GM23338 (cell line): ENCODE measurements at regions not wholly inside any gene's neighbourhood (a gene's known extent, or its start where the extent isn't known, plus 50 kb on each side); places are given as distances from the start of the nearest gene placed in this dataset.

Source experiments
- ATAC-seq: fragments of 200-7000 bp; cut with Tn5 transposase; 3 replicates; pipeline ENCODE4 v1.9.1; 2020
- DNase-seq: peaks from one replicate; pipeline ENCODE4 v3.0.0-alpha.2; 2015; ENCODE audit warnings: low spot score
- H2AFZ ChIP-seq: fragments of 200-600 bp; sonication (generic); 2 replicates; pipeline ENCODE4 v1.8.0; 2016; ENCODE audit warnings: antibody characterized with exemption, mild to moderate bottlenecking, moderate library complexity
- H3F3A ChIP-seq: fragments of 200-600 bp; sonication (generic); replicated peaks from 2 replicates; pipeline ENCODE4 v1.8.0; 2017; ENCODE audit warnings: antibody characterized with exemption, mixed run types, low read depth
- H3K27ac ChIP-seq: fragments of 200-600 bp; sonication (generic); 2 replicates; pipeline ENCODE4 v1.6.1; 2016; ENCODE audit warnings: low read depth
- H3K27me3 ChIP-seq: fragments of 200-600 bp; sonication (generic); 2 replicates; pipeline ENCODE4 v1.8.0; 2016; ENCODE audit warnings: mild to moderate bottlenecking, mixed run types, moderate library complexity; ENCODE audit not compliant: insufficient read depth
- H3K36me3 ChIP-seq: fragments of 200-600 bp; sonication (generic); 2 replicates; pipeline ENCODE4 v1.8.0; 2016; ENCODE audit warnings: mild to moderate bottlenecking; ENCODE audit not compliant: insufficient read depth
- H3K4me1 ChIP-seq: fragments of 200-600 bp; sonication (generic); 2 replicates; pipeline ENCODE4 v1.8.0; 2016; ENCODE audit warnings: mild to moderate bottlenecking, moderate library complexity; ENCODE audit not compliant: insufficient read depth
- H3K4me2 ChIP-seq: fragments of 200-600 bp; sonication (generic); 2 replicates; pipeline ENCODE4 v1.7.1; 2017; ENCODE audit warnings: mixed run types
- H3K4me3 ChIP-seq: fragments of 200-600 bp; sonication (generic); 2 replicates; pipeline ENCODE4 v1.6.1; 2016; ENCODE audit warnings: mixed run types
- H3K79me2 ChIP-seq: fragments of 200-600 bp; sonication (generic); replicated peaks from 2 replicates; pipeline ENCODE4 v1.8.0; 2017; ENCODE audit warnings: mild to moderate bottlenecking; ENCODE audit not compliant: insufficient read depth
- H3K9me2 ChIP-seq: fragments of 200-600 bp; sonication (generic); 2 replicates; pipeline ENCODE4 v1.8.0; 2017; ENCODE audit not compliant: insufficient read depth
- H4K20me1 ChIP-seq: fragments of 200-600 bp; sonication (generic); replicated peaks from 2 replicates; pipeline ENCODE4 v1.8.0; 2017; ENCODE audit warnings: mild to moderate bottlenecking; ENCODE audit not compliant: insufficient read depth
- H3K27ac Mint-ChIP-seq: 2 replicates; pipeline ENCODE4 v1.8.0; 2020; ENCODE audit warnings: inconsistent platforms, mild to moderate bottlenecking, moderate library complexity, mixed read lengths
- H3K27me3 Mint-ChIP-seq: 3 replicates; pipeline ENCODE4 v1.8.0; 2022; ENCODE audit warnings: low read depth, mild to moderate bottlenecking, moderate library complexity, mixed read lengths, inconsistent platforms; ENCODE audit not compliant: insufficient read depth, poor library complexity
- H3K36me3 Mint-ChIP-seq: 3 replicates; pipeline ENCODE4 v1.8.0; 2021; ENCODE audit warnings: low read depth, mild to moderate bottlenecking, inconsistent platforms, moderate library complexity, mixed read lengths
- H3K4me1 Mint-ChIP-seq: 3 replicates; pipeline ENCODE4 v1.8.0; 2020; ENCODE audit warnings: mild to moderate bottlenecking, inconsistent platforms, mixed read lengths
- H3K4me3 Mint-ChIP-seq: 3 replicates; pipeline ENCODE4 v1.8.0; 2021; ENCODE audit warnings: moderate library complexity, mild to moderate bottlenecking, inconsistent platforms, mixed read lengths
- H3K9me3 Mint-ChIP-seq: 3 replicates; pipeline ENCODE4 v1.8.0; 2020; ENCODE audit warnings: moderate library complexity, mild to moderate bottlenecking, inconsistent platforms, mixed read lengths
- CREB1 ChIP-seq: fragments of 250-450 bp; sonication (Bioruptor Pico); IDR thresholded peaks from 2 replicates; pipeline ENCODE4 v1.5.0; 2020; ENCODE audit warnings: low read depth, mild to moderate bottlenecking, moderate library complexity
- CTCF ChIP-seq, 2 experiments: fragments of 200-600 bp in 1 of 2; sonication (generic) in 1 of 2; conservative IDR thresholded peaks; 2 replicates each; pipeline versions ENCODE4 v1.5.1 to v1.6.1; 2016 to 2017; ENCODE audit warnings: antibody characterized with exemption in 2 of 2, low read depth in 2 of 2, mild to moderate bottlenecking in 2 of 2, moderate library complexity in 1 of 2
- EZH2phosphoT487 ChIP-seq: fragments of 200-600 bp; sonication (generic); IDR thresholded peaks from one replicate; pipeline ENCODE4 v1.8.1; 2018; ENCODE audit warnings: antibody characterized with exemption; ENCODE audit not compliant: unreplicated experiment
- POLR2AphosphoS5 ChIP-seq: IDR thresholded peaks from 2 replicates; pipeline ENCODE4 v1.6.1; 2016; ENCODE audit warnings: antibody characterized with exemption, low read depth
- REST ChIP-seq: IDR thresholded peaks from one replicate; pipeline ENCODE4 v1.6.1; 2018; ENCODE audit warnings: antibody characterized with exemption; ENCODE audit not compliant: unreplicated experiment
- ZNF462 ChIP-seq: fragments of 250-450 bp; sonication (Bioruptor Pico); IDR thresholded peaks from 2 replicates; pipeline ENCODE4 v1.5.0; 2020; ENCODE audit warnings: mild to moderate bottlenecking, moderate library complexity

- H3K4me3 Mint-ChIP-seq: no peak overlapping the region
- no peaks in the 10 kb centered on the region for H3K79me2 ChIP-seq
- H3K27me3 ChIP-seq: no peaks in the 10 kb centered on the region
Measured at GRCh38 chr10:33616956-33617355, 282.5 kb upstream of the NRP1 start.

More at GRCh38 chr10:33616956-33617355, 282.5 kb upstream of the NRP1 start:
- Histone ChIP-seq H3K4me2 (no peak overlapping the region), H3K27ac (no peak overlapping the region), H2AFZ (no peak overlapping the region), H3K36me3 (no peaks in the 10 kb centered on the region), H3K9me2 (peaks cover 17% of the 10 kb centered on the region; the same call in 1 of the 2 replicates), H3F3A (no peaks in the 10 kb centered on the region), H3K4me3 (no peak overlapping the region), H4K20me1 (no peaks in the 10 kb centered on the region), H3K4me1 (no peaks in the 10 kb centered on the region)
- H3K9me3 Mint-ChIP-seq: peaks cover 5% of the 10 kb centered on the region; the same call in 1 of the 3 replicates
- H3K27me3 Mint-ChIP-seq: no peaks in the 10 kb centered on the region
- DNase-seq: no peak
- no peaks in the 10 kb centered on the region; the same call in 1 of the 3 replicates for H3K36me3 Mint-ChIP-seq
- H3K4me1 Mint-ChIP-seq: no peaks in the 10 kb centered on the region; the same call in 2 of the 3 replicates
- no peak for TF ChIP-seq REST
- TF ChIP-seq CTCF (conservative IDR thresholded peaks at IDR 0.05; ENCODE audit: low read depth in 2 of 2): no peak
- no peak for TF ChIP-seq POLR2AphosphoS5
- no peak for TF ChIP-seq ZNF462 (CRISPR knock-in tag)
- no peak for TF ChIP-seq CREB1 (CRISPR knock-in tag)
- TF ChIP-seq EZH2phosphoT487: no peak
- no peak for ATAC-seq
- no peak overlapping the region for H3K27ac Mint-ChIP-seq
